LNCAP (cell line): ENCODE measurements at regions not wholly inside any gene's neighbourhood (a gene's known extent, or its start where the extent isn't known, plus 50 kb on each side); places are given as distances from the start of the nearest gene placed in this dataset.

Experiments used
- TF ChIP-seq, protein P1 (sequence below): fragments of 450-650 bp; IDR thresholded peaks from 2 replicates; pipeline ENCODE4 v1.5.1; 2017; ENCODE audit warnings: mild to moderate bottlenecking

DNA sequence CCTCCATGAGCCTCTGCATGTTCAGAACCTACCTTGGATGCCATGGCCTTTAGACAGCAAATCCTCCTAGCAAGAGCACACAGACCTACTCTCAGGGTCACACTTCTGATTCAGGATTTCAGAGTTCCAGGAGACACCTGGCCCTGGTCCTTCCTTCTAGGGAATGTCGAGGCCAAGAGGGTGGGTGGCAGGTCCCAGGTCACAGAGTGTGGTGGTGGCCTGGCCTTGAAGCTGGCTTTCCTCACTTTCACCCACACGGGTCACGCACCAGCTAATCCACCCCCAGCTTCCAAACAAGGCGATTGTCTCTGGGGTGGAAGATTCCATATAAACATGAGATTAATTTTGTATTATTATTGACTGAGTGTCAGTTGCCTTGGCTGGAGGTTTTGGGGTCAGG lies 328.3 kb upstream of the RTL1 start:
- TF ChIP-seq, protein P1, sequence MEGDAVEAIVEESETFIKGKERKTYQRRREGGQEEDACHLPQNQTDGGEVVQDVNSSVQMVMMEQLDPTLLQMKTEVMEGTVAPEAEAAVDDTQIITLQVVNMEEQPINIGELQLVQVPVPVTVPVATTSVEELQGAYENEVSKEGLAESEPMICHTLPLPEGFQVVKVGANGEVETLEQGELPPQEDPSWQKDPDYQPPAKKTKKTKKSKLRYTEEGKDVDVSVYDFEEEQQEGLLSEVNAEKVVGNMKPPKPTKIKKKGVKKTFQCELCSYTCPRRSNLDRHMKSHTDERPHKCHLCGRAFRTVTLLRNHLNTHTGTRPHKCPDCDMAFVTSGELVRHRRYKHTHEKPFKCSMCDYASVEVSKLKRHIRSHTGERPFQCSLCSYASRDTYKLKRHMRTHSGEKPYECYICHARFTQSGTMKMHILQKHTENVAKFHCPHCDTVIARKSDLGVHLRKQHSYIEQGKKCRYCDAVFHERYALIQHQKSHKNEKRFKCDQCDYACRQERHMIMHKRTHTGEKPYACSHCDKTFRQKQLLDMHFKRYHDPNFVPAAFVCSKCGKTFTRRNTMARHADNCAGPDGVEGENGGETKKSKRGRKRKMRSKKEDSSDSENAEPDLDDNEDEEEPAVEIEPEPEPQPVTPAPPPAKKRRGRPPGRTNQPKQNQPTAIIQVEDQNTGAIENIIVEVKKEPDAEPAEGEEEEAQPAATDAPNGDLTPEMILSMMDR: no peak

DNA sequence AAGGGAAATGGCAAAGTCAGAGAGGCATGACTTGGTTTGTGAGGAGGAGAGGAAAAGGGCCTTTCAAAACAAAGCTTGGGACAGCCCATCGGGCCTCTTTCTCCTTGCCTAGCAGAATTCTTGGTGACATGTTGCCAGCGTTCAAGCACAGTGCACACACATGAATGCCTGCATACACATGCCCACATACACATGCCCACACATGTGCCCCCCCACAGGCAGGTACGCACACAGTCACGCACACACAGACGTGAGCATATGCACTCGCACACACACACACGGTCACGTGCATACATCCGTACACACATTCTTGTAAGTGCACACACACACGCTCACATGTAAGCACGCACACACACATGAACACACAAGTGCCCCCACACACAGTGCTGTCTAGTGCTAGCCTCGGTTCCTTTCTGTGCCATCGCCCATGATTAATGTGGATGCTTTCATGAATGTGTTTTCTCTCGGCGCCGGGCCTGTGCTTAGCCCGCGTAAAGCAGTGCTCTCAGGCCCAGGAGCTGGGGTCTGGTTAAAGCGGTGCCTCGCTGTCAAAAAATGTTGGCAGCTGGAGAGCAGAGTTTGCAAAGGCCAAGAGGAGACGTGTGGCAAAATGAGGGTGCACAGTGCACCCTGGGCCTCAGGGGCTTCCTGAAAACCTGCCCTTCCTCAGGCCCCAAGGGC lies 328.8 kb upstream of the DIO3 start:
- TF ChIP-seq, protein P1: no peak

DNA sequence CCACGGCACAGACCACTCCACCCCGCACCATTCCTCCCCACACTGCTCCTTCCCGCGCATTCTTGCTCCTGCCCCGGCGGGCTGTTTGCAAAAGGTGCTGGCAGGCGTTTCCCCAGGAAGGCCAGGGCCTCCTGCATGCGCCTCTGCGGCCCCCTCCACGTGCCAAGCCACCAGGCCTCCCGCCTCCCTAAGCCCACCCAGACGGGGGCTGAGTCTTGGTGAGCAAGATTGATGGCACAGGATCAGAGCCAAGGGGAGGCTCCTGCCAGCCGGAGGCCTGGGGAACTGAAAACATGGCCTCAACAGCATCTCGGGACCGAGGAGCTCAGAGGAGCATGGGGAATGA lies 328.3 kb upstream of the DIO3 start:
- TF ChIP-seq, protein P1: no peak

DNA sequence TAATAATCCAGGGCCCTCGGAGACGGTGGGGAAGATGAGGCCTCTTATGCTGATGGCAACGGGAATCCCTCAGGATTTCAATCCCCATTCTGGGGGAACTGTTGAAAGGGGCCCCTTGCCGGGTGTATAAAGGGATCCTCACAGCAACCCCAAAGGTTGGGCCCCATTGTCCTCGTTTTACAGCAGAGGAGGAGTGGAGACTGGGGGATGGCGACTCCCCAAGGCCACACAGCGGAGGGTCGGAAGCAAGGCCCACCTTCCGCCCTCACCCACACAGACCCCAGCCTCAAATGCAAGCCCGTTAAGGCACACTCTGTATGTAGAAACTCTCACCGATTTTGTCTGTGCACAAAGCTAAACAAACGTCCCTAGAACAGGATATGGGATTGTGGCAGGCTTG lies 327.9 kb upstream of the DIO3 start:
- TF ChIP-seq, protein P1: no peak

DNA sequence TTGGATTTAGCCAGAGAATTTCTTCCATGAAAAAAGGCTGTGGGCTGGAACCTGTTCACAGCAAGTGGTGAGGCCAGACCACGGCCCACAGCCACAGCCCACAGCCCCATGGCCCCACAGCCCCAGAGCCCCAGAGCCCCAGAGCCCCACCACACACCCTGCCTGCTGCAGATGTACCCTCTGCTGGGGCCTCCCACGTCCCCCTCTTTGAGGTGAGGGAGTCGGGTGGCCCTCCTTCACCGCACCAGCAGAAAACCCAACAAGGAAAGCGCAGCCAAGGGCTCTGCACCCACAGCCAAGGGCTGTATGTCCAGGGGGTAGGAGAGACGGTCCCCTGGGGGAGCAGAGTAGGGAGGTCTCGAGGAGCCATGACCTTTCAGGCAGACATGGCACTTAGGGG lies 327.5 kb upstream of the DIO3 start:
- TF ChIP-seq, protein P1: no peak

DNA sequence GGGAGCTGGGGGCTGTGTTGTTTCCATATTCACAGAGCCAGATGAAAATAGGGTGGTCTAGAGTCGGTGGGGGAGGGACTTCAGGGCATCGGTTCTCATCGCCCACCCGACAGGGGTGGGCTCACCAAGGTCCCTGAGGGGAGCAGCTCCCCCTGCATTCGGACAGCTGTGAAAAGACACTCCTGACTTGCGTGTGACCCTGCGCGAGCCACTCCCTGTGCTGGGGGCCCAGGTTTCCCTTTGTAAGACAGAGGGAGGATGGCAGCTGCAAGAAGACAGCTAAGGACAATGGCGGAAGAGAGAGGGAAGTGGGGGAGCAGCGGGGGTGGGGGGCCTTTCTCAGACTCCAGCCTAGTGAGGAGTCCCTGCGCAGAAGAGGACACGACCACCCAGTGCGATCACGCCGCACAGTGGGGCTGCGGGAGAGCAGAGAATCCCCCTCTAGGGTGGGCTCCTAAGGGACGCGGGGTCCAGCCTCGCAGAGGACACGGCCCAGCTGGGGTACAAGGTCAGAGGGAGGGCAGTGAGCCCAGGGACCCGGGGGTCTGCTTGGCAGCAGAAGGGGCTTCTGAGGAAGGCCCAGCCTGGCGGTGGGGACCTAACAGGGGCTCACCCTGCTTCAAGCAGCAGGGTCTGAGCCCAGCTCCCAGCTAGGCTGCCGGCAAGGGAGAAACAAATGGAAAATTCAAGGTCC lies 326.9 kb upstream of the DIO3 start:
- TF ChIP-seq, protein P1: no peak

DNA sequence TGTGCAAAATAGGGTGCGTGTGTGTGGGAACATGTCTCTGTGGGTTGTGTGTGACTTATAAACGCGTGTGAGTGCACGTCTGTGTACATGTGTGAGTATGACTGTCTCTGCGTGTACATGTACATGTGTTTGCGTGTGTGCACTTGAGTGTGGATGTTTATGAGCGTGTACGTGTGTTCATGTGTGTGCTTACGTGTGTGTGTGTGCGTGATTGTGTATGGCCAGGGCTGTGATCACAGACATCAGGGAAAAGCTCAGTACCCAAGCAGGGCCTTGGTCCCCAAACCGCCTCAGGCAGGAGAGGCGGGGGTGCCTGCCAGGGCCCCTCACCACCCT lies 326.3 kb upstream of the DIO3 start:
- TF ChIP-seq, protein P1: no peak
